ENCODE measurements at regions not wholly inside any gene's neighbourhood (a gene's known extent, or its start where the extent isn't known, plus 50 kb on each side); places are given as distances from the start of the nearest gene placed in this dataset.

- TF ChIP-seq CTCF (IDR thresholded peaks at IDR 0.05) (no peak), POLR2A (IDR thresholded peaks at IDR 0.05) (no peak)
Measured at GRCh38 chr22:48316257-48317250, 1511.1 kb downstream of the BRD1 start.

All from tibial nerve (tissue), 3 donors.